Spleen (tissue), 11 donors: ENCODE measurements at regions not wholly inside any gene's neighbourhood (a gene's known extent, or its start where the extent isn't known, plus 50 kb on each side); places are given as distances from the start of the nearest gene placed in this dataset.

Source experiments
- DNase-seq: peaks from one replicate; pipeline ENCODE4 v3.0.0-alpha.2; 2020
- H3K27ac ChIP-seq, 8 donors: fragments of 200-600 bp; sonication (generic) in 7 of 8; 1 replicate in 4 of 8; 2 replicates in 4 of 8; pipeline versions ENCODE4 v1.5.0 to v1.8.0; 2016 to 2021; ENCODE audit warnings: inconsistent platforms in 4 of 8, mild to moderate bottlenecking in 4 of 8, moderate library complexity in 1 of 8
- H3K27me3 ChIP-seq, 7 donors: fragments of 200-600 bp; sonication (generic) in 6 of 7; replicated peaks in 1 of 7; 1 replicate in 4 of 7; 2 replicates in 3 of 7; pipeline versions ENCODE4 v1.5.0 to v1.8.0; 2016 to 2021; ENCODE audit warnings: inconsistent platforms in 3 of 7, mild to moderate bottlenecking in 1 of 7
- H3K36me3 ChIP-seq, 6 donors: fragments of 200-600 bp; sonication (generic) in 5 of 6; 1 replicate in 4 of 6; 2 replicates in 2 of 6; pipeline versions ENCODE4 v1.5.0 to v1.8.0; 2016 to 2021; ENCODE audit warnings: inconsistent platforms in 2 of 6
- H3K4me1 ChIP-seq, 6 donors: fragments of 200-600 bp; sonication (generic) in 5 of 6; 1 replicate in 3 of 6; 2 replicates in 3 of 6; pipeline versions ENCODE4 v1.5.0 to v1.8.0; 2016 to 2021; ENCODE audit warnings: inconsistent platforms in 3 of 6
- H3K4me3 ChIP-seq, 8 donors: fragments of 200-600 bp; sonication (generic) in 7 of 8; 1 replicate in 4 of 8; 2 replicates in 4 of 8; pipeline versions ENCODE4 v1.5.0 to v1.8.0; 2016 to 2021; ENCODE audit warnings: inconsistent platforms in 4 of 8, mild to moderate bottlenecking in 4 of 8, moderate library complexity in 2 of 8
- H3K9me3 ChIP-seq, 8 donors: fragments of 200-600 bp; sonication (generic) in 7 of 8; 1 replicate in 4 of 8; 2 replicates in 4 of 8; pipeline versions ENCODE4 v1.5.0 to v1.8.0; 2016 to 2021; ENCODE audit warnings: inconsistent platforms in 4 of 8
- CTCF ChIP-seq, 11 experiments: fragments of 200-600 bp in 7 of 11; fragments of 450-650 bp in 4 of 11; sonication (generic) in 4 of 11; IDR thresholded peaks in 8 of 11; conservative IDR thresholded peaks in 3 of 11; 1 replicate in 7 of 11; 2 replicates in 4 of 11; pipeline versions ENCODE4 v1.4.0 to v1.8.0; 2016 to 2021; ENCODE audit warnings: antibody characterized with exemption in 11 of 11, inconsistent platforms in 4 of 11, mild to moderate bottlenecking in 1 of 11
- POLR2A ChIP-seq, 3 donors: fragments of 450-650 bp; IDR thresholded peaks; one replicate each; pipeline ENCODE4 v1.5.1; 2017; ENCODE audit warnings: antibody characterized with exemption in 3 of 3, mild to moderate bottlenecking in 1 of 3
- POLR2AphosphoS5 ChIP-seq, 3 donors: sonication (generic); formaldehyde crosslinking; IDR thresholded peaks; one replicate each; pipeline ENCODE4 v1.5.1; 2017; ENCODE audit warnings: antibody characterized with exemption in 3 of 3
- WGBS, 5 donors: extraction: QIAGEN DNeasy Blood & Tissue Kit in 3 of 5; methylation state at CpG; one replicate each; pipeline versions ENCODE4 v1.1.5 to v1.1.7; 2013 to 2018; 5-methylcytosine and 5-hydroxymethylcytosine counted together
- intact Hi-C: fragments of 100-400 bp; cut with DNase I; formaldehyde crosslinking; loops from one replicate; pipeline ENCODE4 v1.15.0; 2023; ENCODE audit warnings: low total_unique reads
- donor health status: healthy with polysubstance abuse.
- donor health status: DM: no; HTN: no; CAD: no; lungs with moderate emphysema.
- donor health status: DM: no; HTN: no; CAD: no.
- donor health status: Bipolar disorder and iron deficiency.
- donor health status: healthy.
- donor health status: DM: no; HTN: no; CAD: no.
- donor health status: DM: yes; HTN: yes; CAD: no.

- Histone ChIP-seq H3K36me3 (no peaks in the 10 kb centered on the region), H3K4me1 (no peaks in the 10 kb centered on the region), H3K4me3 (no peak overlapping the region), H3K27ac (no peak overlapping the region), H3K27me3 (peaks cover 0 to 16% (median 0%) of the 10 kb centered on the region in 7 donors), H3K9me3 (peaks cover 0 to 7% (median 2%) of the 10 kb centered on the region in 8 donors)
- 74 to 89% (median 81%) methylated on average over 3 of the region's 3 CpGs for WGBS, 5 donors
- DNase-seq, result no peak
- TF ChIP-seq CTCF (IDR thresholded peaks at IDR 0.05 in 8 of 11, conservative IDR thresholded peaks at IDR 0.05 in 3 of 11) (no peak), POLR2A (IDR thresholded peaks at IDR 0.05) (no peak), POLR2AphosphoS5 (IDR thresholded peaks at IDR 0.05) (no peak)
- intact Hi-C loops, result no loop called here
These were observed 195.1 kb upstream of the DYNLRB2 start for GRCh38 chr16:80345701-80346100.

- TF ChIP-seq POLR2AphosphoS5 (IDR thresholded peaks at IDR 0.05) (no peak), CTCF (IDR thresholded peaks at IDR 0.05 in 8 of 11, conservative IDR thresholded peaks at IDR 0.05 in 3 of 11) (no peak), POLR2A (IDR thresholded peaks at IDR 0.05) (no peak)
- H3K4me3 ChIP-seq, result no peak overlapping the region
- DNase-seq, result no peak
- intact Hi-C loops, result no loop called here
- peaks cover 0 to 19% (median 0%) of the 10 kb centered on the region in 7 donors for H3K27me3 ChIP-seq
- H3K4me1 ChIP-seq, result no peaks in the 10 kb centered on the region
- H3K9me3 ChIP-seq, result peaks cover 0 to 7% (median 2%) of the 10 kb centered on the region in 8 donors
- H3K36me3 ChIP-seq, result no peaks in the 10 kb centered on the region
- no peak overlapping the region for H3K27ac ChIP-seq
- WGBS, 5 donors, result 79 to 94% (median 88%) methylated on average over 2 of the region's 2 CpGs
These were observed 196.2 kb upstream of the DYNLRB2 start for GRCh38 chr16:80344570-80344969.

- intact Hi-C loops, result no loop called here
- WGBS, 5 donors, result 35 to 54% (median 38%) methylated on average over 3 of the region's 3 CpGs
These were observed 199.5 kb upstream of the DYNLRB2 start for GRCh38 chr16:80341263-80341662.

GRCh38 chr16:80337786-80338185 lies 203.0 kb upstream of the DYNLRB2 start:
- Histone ChIP-seq H3K4me1 (no peaks in the 10 kb centered on the region), H3K9me3 (no peaks in the 10 kb centered on the region), H3K4me3 (no peak overlapping the region), H3K27ac (no peak overlapping the region), H3K36me3 (no peaks in the 10 kb centered on the region), H3K27me3 (peaks cover 0 to 29% (median 0%) of the 10 kb centered on the region in 7 donors)
- intact Hi-C loops, result no loop called here
- TF ChIP-seq POLR2AphosphoS5 (IDR thresholded peaks at IDR 0.05) (no peak), POLR2A (IDR thresholded peaks at IDR 0.05) (no peak), CTCF (IDR thresholded peaks at IDR 0.05 in 8 of 11, conservative IDR thresholded peaks at IDR 0.05 in 3 of 11) (no peak)
- 63 to 78% (median 78%) methylated on average over 5 of the region's 5 CpGs for WGBS, 5 donors
- no peak for DNase-seq

More at GRCh38 chr16:80341263-80341662, 199.5 kb upstream of the DYNLRB2 start:
- peaks cover 0 to 22% (median 0%) of the 10 kb centered on the region in 7 donors for H3K27me3 ChIP-seq
- H3K4me1 ChIP-seq, result no peaks in the 10 kb centered on the region
- TF ChIP-seq POLR2A (IDR thresholded peaks at IDR 0.05) (no peak), CTCF (IDR thresholded peaks at IDR 0.05 in 8 of 11, conservative IDR thresholded peaks at IDR 0.05 in 3 of 11) (no peak), POLR2AphosphoS5 (IDR thresholded peaks at IDR 0.05) (no peak)
- no peaks in the 10 kb centered on the region for H3K36me3 ChIP-seq
- no peak for DNase-seq
- no peak overlapping the region for H3K4me3 ChIP-seq
- H3K9me3 ChIP-seq, result no peaks in the 10 kb centered on the region
- H3K27ac ChIP-seq, result no peak overlapping the region
